ENCODE measurements at regions not wholly inside any gene's neighbourhood (a gene's known extent, or its start where the extent isn't known, plus 50 kb on each side); places are given as distances from the start of the nearest gene placed in this dataset.

- no peak overlapping the region for H3K4me3 ChIP-seq
- TF ChIP-seq POLR2A (IDR thresholded peaks at IDR 0.05) (no peak), CTCF (IDR thresholded peaks at IDR 0.05 in 8 of 11, conservative IDR thresholded peaks at IDR 0.05 in 3 of 11) (no peak), POLR2AphosphoS5 (IDR thresholded peaks at IDR 0.05) (no peak)
- WGBS, 5 donors, result 80 to 99% (median 93%) methylated on average over 2 of the region's 2 CpGs
- intact Hi-C loops (cut with DNase I; ENCODE audit: low total_unique reads), result no loop called here
- H3K4me1 ChIP-seq, result peaks cover 0 to 35% (median 12%) of the 10 kb centered on the region in 6 donors
- no peak for DNase-seq
- no peak overlapping the region for H3K27ac ChIP-seq
- no peaks in the 10 kb centered on the region for H3K27me3 ChIP-seq (replicated peaks in 1 of 7)
- H3K9me3 ChIP-seq, result no peaks in the 10 kb centered on the region
- no peaks in the 10 kb centered on the region for H3K36me3 ChIP-seq
Observed at GRCh38 chr12:24739106-24739779, 209.7 kb downstream of the BCAT1 start.

GRCh38 chr12:24738441-24738840 lies 210.5 kb downstream of the BCAT1 start:
- DNase-seq, result no peak

GRCh38 chr12:24731596-24731995 lies 217.3 kb downstream of the BCAT1 start:
- no peak for DNase-seq
- Histone ChIP-seq H3K4me1 (peaks cover 0 to 25% (median 4%) of the 10 kb centered on the region in 6 donors), H3K27ac (no peak overlapping the region), H3K9me3 (no peaks in the 10 kb centered on the region), H3K4me3 (no peak overlapping the region), H3K36me3 (no peaks in the 10 kb centered on the region), H3K27me3 (replicated peaks in 1 of 7) (no peaks in the 10 kb centered on the region)
- intact Hi-C loops (cut with DNase I; ENCODE audit: low total_unique reads), result no loop called here
- no peak for TF ChIP-seq CTCF (IDR thresholded peaks at IDR 0.05 in 8 of 11, conservative IDR thresholded peaks at IDR 0.05 in 3 of 11)
- no peak for TF ChIP-seq POLR2A (IDR thresholded peaks at IDR 0.05)
- no peak for TF ChIP-seq POLR2AphosphoS5 (IDR thresholded peaks at IDR 0.05)
- WGBS, 5 donors, result 78 to 91% (median 88%) methylated on average over 1 of the region's 1 CpG

More at GRCh38 chr12:24738441-24738840, 210.5 kb downstream of the BCAT1 start:
- WGBS, 5 donors, result 77 to 88% (median 82%) methylated on average over 2 of the region's 2 CpGs
- no peak for TF ChIP-seq CTCF (IDR thresholded peaks at IDR 0.05 in 8 of 11, conservative IDR thresholded peaks at IDR 0.05 in 3 of 11)
- TF ChIP-seq POLR2AphosphoS5 (IDR thresholded peaks at IDR 0.05), result no peak
- no peak for TF ChIP-seq POLR2A (IDR thresholded peaks at IDR 0.05)
- H3K9me3 ChIP-seq, result no peaks in the 10 kb centered on the region
- intact Hi-C loops (cut with DNase I; ENCODE audit: low total_unique reads), result no loop called here
- no peaks in the 10 kb centered on the region for H3K36me3 ChIP-seq
- H3K27ac ChIP-seq, result no peak overlapping the region
- H3K4me3 ChIP-seq, result no peak overlapping the region
- H3K27me3 ChIP-seq (replicated peaks in 1 of 7), result no peaks in the 10 kb centered on the region
- H3K4me1 ChIP-seq, result peaks cover 0 to 35% (median 12%) of the 10 kb centered on the region in 6 donors

GRCh38 chr12:24730489-24730896 lies 218.4 kb downstream of the BCAT1 start:
- no peaks in the 10 kb centered on the region for H3K36me3 ChIP-seq
- no peaks in the 10 kb centered on the region for H3K9me3 ChIP-seq
- H3K27ac ChIP-seq, result no peak overlapping the region
- intact Hi-C loops (cut with DNase I; ENCODE audit: low total_unique reads), result no loop called here
- WGBS, 5 donors, result 63 to 75% (median 70%) methylated on average over 1 of the region's 1 CpG
- no peak for DNase-seq
- H3K27me3 ChIP-seq (replicated peaks in 1 of 7), result no peaks in the 10 kb centered on the region
- H3K4me3 ChIP-seq, result no peak overlapping the region
- TF ChIP-seq POLR2A (IDR thresholded peaks at IDR 0.05) (no peak), CTCF (IDR thresholded peaks at IDR 0.05 in 8 of 11, conservative IDR thresholded peaks at IDR 0.05 in 3 of 11) (no peak), POLR2AphosphoS5 (IDR thresholded peaks at IDR 0.05) (no peak)
- H3K4me1 ChIP-seq, result peaks cover 0 to 25% (median 4%) of the 10 kb centered on the region in 6 donors

Measured in spleen (tissue), 11 donors.